Gastrocnemius medialis (tissue), 4 donors: ENCODE measurements at regions not wholly inside any gene's neighbourhood (a gene's known extent, or its start where the extent isn't known, plus 50 kb on each side); places are given as distances from the start of the nearest gene placed in this dataset.

Experiments
- ATAC-seq, 2 donors: fragments of 150-250 bp; one replicate each; pipeline ENCODE4 v1.9.1; 2016
- DNase-seq, 2 donors: peaks; one replicate each; pipeline ENCODE4 v3.0.0-alpha.2; 2019
- H3K27ac ChIP-seq, 4 donors: fragments of 200-600 bp; sonication (generic); 1 replicate in 1 of 4; 2 replicates in 3 of 4; pipeline ENCODE4 v1.5.1; 2016 to 2018; ENCODE audit warnings: mild to moderate bottlenecking in 2 of 4, moderate library complexity in 1 of 4
- H3K27me3 ChIP-seq, 3 donors: fragments of 200-600 bp; sonication (generic) in 2 of 3; 1 replicate in 1 of 3; 2 replicates in 2 of 3; pipeline versions ENCODE4 v1.5.1 to v1.6.0; 2016 to 2019; ENCODE audit warnings: mild to moderate bottlenecking in 1 of 3, moderate library complexity in 1 of 3
- H3K36me3 ChIP-seq, 2 donors: fragments of 200-600 bp; sonication (generic) in 1 of 2; one replicate each; pipeline ENCODE4 v1.5.1; 2017 to 2018
- H3K4me1 ChIP-seq, 2 donors: fragments of 200-600 bp; sonication (generic) in 1 of 2; one replicate each; pipeline ENCODE4 v1.5.1; 2016 to 2017; ENCODE audit warnings: mild to moderate bottlenecking in 2 of 2
- H3K4me3 ChIP-seq, 4 donors: fragments of 200-600 bp; sonication (generic) in 3 of 4; 1 replicate in 1 of 4; 2 replicates in 3 of 4; pipeline ENCODE4 v1.5.1; 2016 to 2019; ENCODE audit warnings: mild to moderate bottlenecking in 2 of 4
- H3K9me3 ChIP-seq, 3 donors: fragments of 200-600 bp; sonication (generic) in 2 of 3; 1 replicate in 1 of 3; 2 replicates in 2 of 3; pipeline ENCODE4 v1.5.1; 2016 to 2019
- POLR2A ChIP-seq, 2 donors: fragments of 450-650 bp; IDR thresholded peaks; one replicate each; pipeline ENCODE4 v1.6.1; 2017; ENCODE audit warnings: antibody characterized with exemption in 2 of 2, mild to moderate bottlenecking in 2 of 2, moderate library complexity in 2 of 2
- in situ Hi-C, 4 donors: fragments of 200-750 bp; cut with MboI; loops; one replicate each; pipeline versions ENCODE4 v1.15.0 to v1.8.0; 2017; ENCODE audit warnings: low sequenced_read_pairs in 4 of 4
- intact Hi-C: fragments of 100-400 bp; cut with DNase I; formaldehyde crosslinking; loops from one replicate; pipeline ENCODE4 v1.15.1; 2023; ENCODE audit warnings: low total_unique reads
- TF ChIP-seq, protein P1 (sequence below), 5 experiments: fragments of 450-650 bp in 3 of 5; fragments of 200-600 bp in 2 of 5; sonication (generic) in 2 of 5; IDR thresholded peaks in 4 of 5; conservative IDR thresholded peaks in 1 of 5; 1 replicate in 4 of 5; 2 replicates in 1 of 5; pipeline ENCODE4 v1.5.1; 2016 to 2019; ENCODE audit warnings: antibody characterized with exemption in 5 of 5, mild to moderate bottlenecking in 3 of 5, moderate library complexity in 3 of 5

DNA sequence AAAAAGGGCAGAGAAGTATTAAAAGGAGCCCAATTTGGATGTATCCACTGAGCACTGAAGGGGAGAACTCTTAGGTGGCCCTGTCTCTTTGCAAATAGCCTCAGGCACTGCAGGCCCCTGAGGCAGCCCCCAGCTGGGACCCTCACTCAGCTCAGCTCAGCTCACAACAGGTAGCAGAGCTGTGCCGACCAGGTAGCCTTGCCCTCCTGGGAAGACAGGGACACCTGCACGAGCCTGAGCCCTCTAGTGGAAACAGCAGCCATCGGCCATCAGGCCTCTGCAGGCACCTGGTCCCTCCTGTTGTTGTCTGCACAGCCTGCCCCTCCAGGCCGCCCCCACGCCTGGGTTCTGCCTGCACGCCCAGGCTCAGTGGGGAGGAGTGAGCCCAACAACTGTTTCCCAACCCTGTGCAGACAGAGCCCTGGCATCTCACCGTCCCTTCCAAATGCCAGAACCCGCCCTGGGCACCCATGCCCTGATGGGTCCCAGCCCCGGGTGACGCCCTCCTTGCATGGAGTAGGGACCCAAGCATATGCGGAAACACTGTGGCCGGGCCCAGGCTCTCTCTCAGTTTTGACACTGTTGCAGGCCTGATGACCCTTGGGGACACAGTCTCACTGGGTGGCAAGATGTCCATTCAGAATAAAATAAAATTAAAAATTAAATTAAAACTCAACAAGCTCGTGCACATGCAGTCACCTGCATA, 60.0 kb upstream of the AJAP1 start:
- in situ Hi-C loops (no loop called here), intact Hi-C loops (no loop called here)
- H3K9me3 ChIP-seq = no peaks in the 10 kb centered on the region
- H3K27me3 ChIP-seq = peaks cover 0 to 6% (median 2%) of the 10 kb centered on the region in 3 donors
- DNase-seq = no peak
- no peak for ATAC-seq
- TF ChIP-seq, protein P1, sequence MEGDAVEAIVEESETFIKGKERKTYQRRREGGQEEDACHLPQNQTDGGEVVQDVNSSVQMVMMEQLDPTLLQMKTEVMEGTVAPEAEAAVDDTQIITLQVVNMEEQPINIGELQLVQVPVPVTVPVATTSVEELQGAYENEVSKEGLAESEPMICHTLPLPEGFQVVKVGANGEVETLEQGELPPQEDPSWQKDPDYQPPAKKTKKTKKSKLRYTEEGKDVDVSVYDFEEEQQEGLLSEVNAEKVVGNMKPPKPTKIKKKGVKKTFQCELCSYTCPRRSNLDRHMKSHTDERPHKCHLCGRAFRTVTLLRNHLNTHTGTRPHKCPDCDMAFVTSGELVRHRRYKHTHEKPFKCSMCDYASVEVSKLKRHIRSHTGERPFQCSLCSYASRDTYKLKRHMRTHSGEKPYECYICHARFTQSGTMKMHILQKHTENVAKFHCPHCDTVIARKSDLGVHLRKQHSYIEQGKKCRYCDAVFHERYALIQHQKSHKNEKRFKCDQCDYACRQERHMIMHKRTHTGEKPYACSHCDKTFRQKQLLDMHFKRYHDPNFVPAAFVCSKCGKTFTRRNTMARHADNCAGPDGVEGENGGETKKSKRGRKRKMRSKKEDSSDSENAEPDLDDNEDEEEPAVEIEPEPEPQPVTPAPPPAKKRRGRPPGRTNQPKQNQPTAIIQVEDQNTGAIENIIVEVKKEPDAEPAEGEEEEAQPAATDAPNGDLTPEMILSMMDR (IDR thresholded peaks at IDR 0.05 in 4 of 5, conservative IDR thresholded peaks at IDR 0.05 in 1 of 5) = no peak
- no peak for TF ChIP-seq POLR2A (IDR thresholded peaks at IDR 0.05)
- H3K27ac ChIP-seq = no peak overlapping the region
- no peak overlapping the region for H3K4me3 ChIP-seq
- no peaks in the 10 kb centered on the region for H3K4me1 ChIP-seq
- H3K36me3 ChIP-seq = no peaks in the 10 kb centered on the region

DNA sequence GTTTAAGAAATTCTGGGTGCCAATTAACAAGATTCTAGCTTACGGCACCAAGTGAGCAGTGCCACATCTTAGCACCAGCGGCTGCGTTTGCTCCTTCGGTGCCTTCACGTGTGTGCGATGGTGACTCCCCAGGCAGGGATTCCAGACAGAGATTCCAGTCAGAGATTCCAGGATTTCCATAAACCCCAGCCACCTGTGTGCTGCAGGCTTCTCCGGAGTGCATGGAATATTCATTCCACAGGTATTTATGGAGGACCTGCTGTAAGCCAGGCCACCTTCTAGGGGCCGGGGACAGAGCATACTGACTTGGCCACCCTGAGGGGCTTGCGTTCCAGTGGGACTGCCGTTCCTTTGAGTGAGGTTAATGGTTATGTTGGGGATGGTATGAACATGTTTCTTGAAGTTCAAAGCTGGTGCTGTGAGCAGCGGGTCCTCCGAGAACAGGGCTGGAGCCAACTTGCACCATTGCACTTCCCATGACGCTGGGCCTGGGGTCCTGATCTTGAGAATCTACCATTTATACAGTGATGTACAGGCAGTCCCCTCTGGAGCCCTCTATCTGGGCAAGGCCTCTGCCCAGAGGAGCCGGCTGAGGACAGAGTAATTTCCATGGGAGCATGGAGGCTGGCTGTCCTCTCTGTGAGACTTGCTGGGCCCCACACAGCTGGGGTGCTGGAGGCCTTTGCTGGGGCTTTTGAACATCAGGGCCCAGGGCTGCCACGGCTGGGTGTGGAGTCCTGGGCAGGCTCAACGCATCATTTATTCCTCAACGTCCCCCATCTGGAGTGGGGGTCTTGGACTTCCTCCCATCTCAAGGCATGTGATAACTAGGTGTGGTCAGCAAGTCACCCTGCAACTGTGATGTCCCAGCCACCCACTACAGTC, 58.8 kb upstream of the AJAP1 start:
- in situ Hi-C loops = no loop called here
- H3K27me3 ChIP-seq = peaks cover under 1 to 6% (median 2%) of the 10 kb centered on the region in 3 donors
- DNase-seq = no peak
- TF ChIP-seq, protein P1 (IDR thresholded peaks at IDR 0.05 in 4 of 5, conservative IDR thresholded peaks at IDR 0.05 in 1 of 5) = no peak
- TF ChIP-seq POLR2A (IDR thresholded peaks at IDR 0.05) = no peak
- H3K4me3 ChIP-seq = no peak overlapping the region
- intact Hi-C loops = no loop called here
- H3K36me3 ChIP-seq = no peaks in the 10 kb centered on the region
- H3K4me1 ChIP-seq = no peaks in the 10 kb centered on the region
- no peaks in the 10 kb centered on the region for H3K9me3 ChIP-seq
- ATAC-seq = no peak
- no peak overlapping the region for H3K27ac ChIP-seq

DNA sequence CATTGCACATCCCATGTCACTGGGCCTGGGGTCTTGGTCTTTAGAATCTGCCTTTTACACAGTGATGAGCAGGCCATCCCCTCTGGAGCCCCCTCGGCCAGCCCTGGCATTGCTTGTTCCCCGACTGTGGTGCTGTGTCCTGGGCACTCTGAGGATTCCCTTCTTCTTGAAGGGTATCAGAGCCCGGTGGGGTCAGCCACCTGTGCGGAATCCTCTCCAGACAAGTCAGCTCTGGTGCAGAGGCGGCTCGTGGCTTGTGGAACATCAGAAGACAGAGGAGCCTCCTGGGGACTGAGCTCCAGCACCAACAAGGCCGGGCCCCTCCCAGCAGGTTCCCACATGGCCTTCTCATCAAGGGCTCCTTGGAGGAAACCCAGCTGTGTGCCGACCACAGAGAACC, 57.9 kb upstream of the AJAP1 start:
- Histone ChIP-seq H3K36me3 (no peaks in the 10 kb centered on the region), H3K27me3 (peaks cover 2 to 6% (median 4%) of the 10 kb centered on the region in 3 donors), H3K4me3 (no peak overlapping the region), H3K27ac (no peak overlapping the region), H3K9me3 (no peaks in the 10 kb centered on the region), H3K4me1 (no peaks in the 10 kb centered on the region)
- ATAC-seq (no peak), DNase-seq (no peak)
- intact Hi-C loops (no loop called here), in situ Hi-C loops (no loop called here)
- TF ChIP-seq, protein P1 (IDR thresholded peaks at IDR 0.05 in 4 of 5, conservative IDR thresholded peaks at IDR 0.05 in 1 of 5) = no peak
- no peak for TF ChIP-seq POLR2A (IDR thresholded peaks at IDR 0.05)

DNA sequence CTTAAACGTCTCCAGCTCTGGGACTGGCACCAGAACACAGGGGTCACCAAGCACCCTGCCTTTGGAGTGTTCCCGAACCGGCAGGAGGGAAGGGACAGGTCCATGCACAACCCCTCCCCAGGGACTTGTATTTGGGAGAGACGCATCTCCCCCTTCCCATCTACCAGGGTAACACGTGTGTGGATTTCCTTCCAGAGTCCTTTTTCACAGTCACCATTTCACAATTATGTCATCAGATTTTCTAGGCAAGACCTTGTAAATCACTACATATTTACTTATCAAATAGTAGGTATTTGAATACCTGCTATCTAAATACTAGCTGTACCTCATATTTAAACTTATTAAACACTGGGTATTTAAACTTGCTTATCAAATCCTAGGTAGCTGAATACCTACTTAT, 57.4 kb upstream of the AJAP1 start:
- intact Hi-C loops (no loop called here), in situ Hi-C loops (no loop called here)
- Histone ChIP-seq H3K4me3 (no peak overlapping the region), H3K27me3 (peaks cover 2 to 6% (median 4%) of the 10 kb centered on the region in 3 donors), H3K4me1 (no peaks in the 10 kb centered on the region), H3K36me3 (no peaks in the 10 kb centered on the region), H3K27ac (no peak overlapping the region), H3K9me3 (no peaks in the 10 kb centered on the region)
- TF ChIP-seq, protein P1 (IDR thresholded peaks at IDR 0.05 in 4 of 5, conservative IDR thresholded peaks at IDR 0.05 in 1 of 5) = no peak
- TF ChIP-seq POLR2A (IDR thresholded peaks at IDR 0.05) = no peak
- ATAC-seq = no peak
- no peak for DNase-seq
